ENCODE measurements at regions not wholly inside any gene's neighbourhood (a gene's known extent, or its start where the extent isn't known, plus 50 kb on each side); places are given as distances from the start of the nearest gene placed in this dataset.

DNA sequence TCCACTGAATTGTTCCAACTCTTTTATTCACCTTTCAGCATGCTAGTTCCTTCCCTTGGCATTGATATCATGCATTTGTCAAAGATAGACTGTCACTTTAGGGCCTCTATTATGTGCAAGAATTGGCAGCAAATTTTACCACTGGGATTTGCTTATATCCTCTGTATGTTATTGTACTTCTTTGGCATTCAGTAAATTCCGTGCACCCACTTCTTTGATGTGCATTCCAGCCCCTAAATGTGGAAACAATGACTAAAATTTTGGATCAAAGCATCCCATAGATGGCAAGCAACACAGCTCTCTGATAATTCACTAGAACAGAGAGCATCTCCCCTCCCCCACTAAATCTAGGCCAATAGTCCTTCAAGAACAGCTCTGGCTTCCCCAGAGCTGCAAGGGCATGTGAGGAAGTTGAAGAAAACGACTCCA lies 399.0 kb upstream of the HNRNPA3 start:
- H3K9me3 Mint-ChIP-seq, result no peaks in the 10 kb centered on the region
- H3K27me3 Mint-ChIP-seq, result peaks cover 2% of the 10 kb centered on the region
- no peaks in the 10 kb centered on the region for H3K36me3 Mint-ChIP-seq
- H3K27ac Mint-ChIP-seq, result no peak overlapping the region
- no peak overlapping the region for H3K4me3 Mint-ChIP-seq
- peaks cover 0 to 3% (median 0%) of the 10 kb centered on the region in 3 donors for H3K4me1 Mint-ChIP-seq

GRCh38 chr2:176814274-176814673 lies 398.3 kb upstream of the HNRNPA3 start:
- Mint-ChIP-seq H3K27me3 (peaks cover 2% of the 10 kb centered on the region), H3K4me3 (no peak overlapping the region), H3K9me3 (no peaks in the 10 kb centered on the region), H3K36me3 (no peaks in the 10 kb centered on the region), H3K4me1 (peaks cover 0 to 3% (median 0%) of the 10 kb centered on the region in 3 donors), H3K27ac (no peak overlapping the region)

GRCh38 chr2:176814740-176815367 lies 397.7 kb upstream of the HNRNPA3 start:
- H3K36me3 Mint-ChIP-seq, result no peaks in the 10 kb centered on the region
- peaks cover 2% of the 10 kb centered on the region for H3K27me3 Mint-ChIP-seq
- peak overlapping the region in 1 of 3 donors; percentile 0 for H3K27ac Mint-ChIP-seq
- peaks cover 0 to 3% (median 0%) of the 10 kb centered on the region in 3 donors for H3K4me1 Mint-ChIP-seq
- no peaks in the 10 kb centered on the region for H3K9me3 Mint-ChIP-seq
- no peak overlapping the region for H3K4me3 Mint-ChIP-seq

DNA sequence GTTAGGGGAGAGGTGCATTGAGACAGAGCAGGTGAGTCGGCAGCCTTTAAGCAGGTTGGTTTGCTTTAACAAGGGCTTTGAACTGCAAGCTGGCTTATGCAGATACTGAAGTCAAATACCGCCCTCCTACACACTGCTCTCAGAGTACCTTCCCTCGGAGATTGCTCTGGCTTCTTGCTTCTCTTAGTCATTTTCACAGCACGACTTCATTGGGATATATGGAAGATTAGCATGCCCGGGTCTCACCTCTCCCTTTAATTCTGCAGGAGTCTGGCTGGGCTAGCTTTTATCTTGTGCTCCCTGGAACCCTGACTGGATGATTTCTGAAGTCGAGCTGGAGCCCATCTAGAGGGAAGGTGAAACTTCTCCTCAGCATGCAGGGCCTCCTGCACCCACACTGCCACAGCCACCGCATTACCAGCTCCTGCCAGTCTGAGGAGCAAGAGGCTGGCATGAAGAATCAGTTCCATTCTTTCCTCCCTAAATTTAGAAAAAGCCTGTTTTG lies 395.5 kb upstream of the HNRNPA3 start:
- Mint-ChIP-seq H3K27me3 (peaks cover 3% of the 10 kb centered on the region), H3K9me3 (no peaks in the 10 kb centered on the region), H3K4me1 (peaks cover 0 to 3% (median 0%) of the 10 kb centered on the region in 3 donors), H3K4me3 (no peak overlapping the region), H3K36me3 (no peaks in the 10 kb centered on the region), H3K27ac (no peak overlapping the region)

GRCh38 chr2:176818076-176818475 lies 394.5 kb upstream of the HNRNPA3 start:
- Mint-ChIP-seq H3K4me3 (no peak overlapping the region), H3K27ac (no peak overlapping the region)

DNA sequence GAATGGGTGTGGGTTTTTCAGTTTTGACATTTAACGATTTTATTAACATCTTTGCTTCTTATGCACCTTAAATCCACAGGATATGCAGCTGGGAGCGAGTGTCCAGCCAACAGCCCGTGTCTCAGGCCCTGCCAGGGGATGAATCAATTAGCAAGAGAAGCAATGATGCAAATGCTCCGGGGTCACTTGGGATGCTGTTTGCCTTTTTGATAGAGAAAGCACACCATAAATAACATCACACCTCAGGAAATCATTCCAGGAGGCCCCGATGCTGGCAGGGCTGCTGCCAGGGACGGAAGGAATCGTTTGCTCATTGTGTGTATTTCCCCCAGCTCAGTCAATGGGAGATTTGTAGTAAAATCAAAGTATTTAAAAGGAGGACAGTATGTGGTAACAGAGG lies 394.0 kb upstream of the HNRNPA3 start:
- no peak overlapping the region for H3K27ac Mint-ChIP-seq
- H3K27me3 Mint-ChIP-seq, result peaks cover 6% of the 10 kb centered on the region
- no peak overlapping the region for H3K4me3 Mint-ChIP-seq
- H3K9me3 Mint-ChIP-seq, result no peaks in the 10 kb centered on the region
- no peaks in the 10 kb centered on the region for H3K36me3 Mint-ChIP-seq
- peaks cover 0 to 3% (median 0%) of the 10 kb centered on the region in 3 donors for H3K4me1 Mint-ChIP-seq

More at GRCh38 chr2:176818076-176818475, 394.5 kb upstream of the HNRNPA3 start:
- Mint-ChIP-seq H3K4me1 (peaks cover 0 to 3% (median 0%) of the 10 kb centered on the region in 3 donors), H3K27me3 (peaks cover 3% of the 10 kb centered on the region), H3K36me3 (no peaks in the 10 kb centered on the region), H3K9me3 (no peaks in the 10 kb centered on the region)

DNA sequence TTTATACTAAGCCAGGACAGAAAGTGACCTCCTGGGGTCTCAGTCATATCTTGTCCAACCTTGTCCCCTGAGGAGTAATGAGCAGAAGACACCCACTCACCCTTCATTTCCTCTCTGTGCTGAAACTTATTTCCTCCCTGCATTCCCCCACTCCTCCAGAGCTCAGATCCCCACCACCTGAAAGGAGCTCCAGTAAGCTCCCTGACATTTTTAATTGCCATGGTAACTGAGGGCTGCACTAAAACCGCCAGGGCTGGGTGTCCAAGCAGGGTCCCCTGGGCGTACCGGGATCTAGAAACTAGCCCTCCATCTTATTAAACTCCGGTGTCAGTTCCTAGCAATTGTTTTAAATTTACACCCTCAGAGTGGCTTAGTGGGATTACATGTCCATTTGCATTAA lies 393.3 kb upstream of the HNRNPA3 start:
- Mint-ChIP-seq H3K27ac (no peak overlapping the region), H3K4me3 (no peak overlapping the region)

GRCh38 chr2:176820371-176820932 lies 392.1 kb upstream of the HNRNPA3 start:
- no peak overlapping the region for H3K27ac Mint-ChIP-seq
- no peaks in the 10 kb centered on the region for H3K36me3 Mint-ChIP-seq
- no peaks in the 10 kb centered on the region for H3K4me1 Mint-ChIP-seq
- peaks cover 4% of the 10 kb centered on the region for H3K27me3 Mint-ChIP-seq
- H3K9me3 Mint-ChIP-seq, result no peaks in the 10 kb centered on the region
- no peak overlapping the region for H3K4me3 Mint-ChIP-seq

More for the DNA sequence above, 393.3 kb upstream of the HNRNPA3 start:
- Mint-ChIP-seq H3K27me3 (peaks cover 6% of the 10 kb centered on the region), H3K36me3 (no peaks in the 10 kb centered on the region), H3K4me1 (peaks cover 0 to 3% (median 0%) of the 10 kb centered on the region in 3 donors), H3K9me3 (no peaks in the 10 kb centered on the region)

- Mint-ChIP-seq H3K27ac (no peak overlapping the region), H3K4me1 (no peaks in the 10 kb centered on the region), H3K27me3 (peaks cover 4% of the 10 kb centered on the region), H3K9me3 (no peaks in the 10 kb centered on the region), H3K4me3 (no peak overlapping the region), H3K36me3 (no peaks in the 10 kb centered on the region)
Observed at GRCh38 chr2:176821350-176821749, 391.2 kb upstream of the HNRNPA3 start.

GRCh38 chr2:176822060-176822459 lies 390.5 kb upstream of the HNRNPA3 start:
- H3K9me3 Mint-ChIP-seq, result no peaks in the 10 kb centered on the region
- peaks cover 4% of the 10 kb centered on the region for H3K27me3 Mint-ChIP-seq
- no peak overlapping the region for H3K27ac Mint-ChIP-seq
- no peak overlapping the region for H3K4me3 Mint-ChIP-seq
- H3K4me1 Mint-ChIP-seq, result no peaks in the 10 kb centered on the region
- H3K36me3 Mint-ChIP-seq, result no peaks in the 10 kb centered on the region

DNA sequence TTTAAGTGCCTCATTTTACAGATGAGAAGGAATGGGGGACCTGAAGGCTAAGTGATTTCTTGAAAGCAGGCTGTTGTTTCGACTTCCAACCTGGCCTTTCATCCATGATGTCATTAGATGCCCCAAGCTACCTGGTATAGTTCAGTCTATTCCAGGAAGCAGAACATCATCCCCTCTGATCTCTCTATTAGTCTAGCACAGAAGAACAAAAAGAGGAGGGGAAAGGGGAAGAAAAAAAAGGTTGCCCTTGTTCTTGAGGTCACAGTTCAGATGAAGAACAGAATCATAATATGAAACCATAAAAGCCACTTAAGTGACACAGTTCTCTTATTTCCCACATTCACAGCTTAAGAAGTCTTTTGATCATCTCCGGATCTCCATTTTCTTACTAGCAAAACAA lies 386.2 kb upstream of the HNRNPA3 start:
- H3K27me3 Mint-ChIP-seq, result peaks cover 11% of the 10 kb centered on the region
- no peaks in the 10 kb centered on the region for H3K4me1 Mint-ChIP-seq
- H3K27ac Mint-ChIP-seq, result no peak overlapping the region
- no peaks in the 10 kb centered on the region for H3K9me3 Mint-ChIP-seq
- H3K36me3 Mint-ChIP-seq, result no peaks in the 10 kb centered on the region
- H3K4me3 Mint-ChIP-seq, result no peak overlapping the region

DNA sequence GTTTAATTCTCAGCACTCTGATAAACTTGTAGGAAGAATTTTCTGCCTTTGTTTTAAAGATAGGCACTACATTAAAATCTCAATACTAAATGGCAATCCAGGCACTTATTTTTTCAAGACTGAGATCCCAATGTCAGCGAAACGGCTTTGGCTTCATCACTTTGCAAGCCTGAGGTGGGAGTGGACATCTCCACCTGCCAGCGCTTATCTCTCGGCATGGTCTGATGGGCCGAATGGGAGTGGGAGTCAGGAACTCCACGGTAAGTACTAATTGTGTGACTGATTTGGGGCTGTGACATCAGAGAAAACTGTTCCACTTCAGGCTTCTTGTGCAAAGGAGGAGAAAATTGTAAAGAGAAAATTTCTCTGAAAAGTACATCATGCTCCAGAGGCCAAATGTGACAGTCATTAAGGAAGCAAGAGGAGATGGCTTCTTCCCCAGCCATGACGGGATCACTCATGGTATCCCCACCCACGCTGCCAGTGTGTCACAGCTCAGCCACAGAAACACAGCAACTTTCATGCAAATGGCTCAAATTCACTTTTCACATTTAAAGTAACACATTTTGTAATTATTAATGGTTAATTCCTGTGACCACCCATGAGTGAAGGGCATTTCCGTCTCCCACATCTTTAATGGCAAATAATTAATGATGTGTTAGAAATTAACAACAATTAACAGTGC lies 385.5 kb upstream of the HNRNPA3 start:
- no peaks in the 10 kb centered on the region for H3K36me3 Mint-ChIP-seq
- peaks cover 11% of the 10 kb centered on the region for H3K27me3 Mint-ChIP-seq
- no peak overlapping the region for H3K27ac Mint-ChIP-seq
- H3K4me3 Mint-ChIP-seq, result no peak overlapping the region
- no peaks in the 10 kb centered on the region for H3K4me1 Mint-ChIP-seq
- no peaks in the 10 kb centered on the region for H3K9me3 Mint-ChIP-seq

DNA sequence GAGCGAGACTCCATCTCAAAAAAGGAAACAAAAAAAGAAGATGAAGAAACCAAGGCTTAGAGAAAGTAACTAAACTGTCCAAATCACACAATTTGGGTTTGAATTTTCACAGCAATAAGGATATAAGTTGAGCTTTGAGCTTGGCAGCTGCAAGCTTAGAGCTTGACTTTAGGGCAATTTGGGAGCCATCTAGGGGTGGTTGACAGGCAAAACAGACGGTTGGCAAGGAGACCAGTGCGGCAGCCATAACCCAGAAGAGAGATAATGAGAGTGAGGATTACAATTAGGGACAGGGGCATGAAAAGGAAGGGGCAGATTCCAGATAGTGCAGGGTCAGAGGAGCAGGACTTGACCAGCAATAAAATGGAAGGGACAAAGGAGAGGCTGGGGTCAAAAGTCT lies 382.2 kb upstream of the HNRNPA3 start:
- H3K27me3 Mint-ChIP-seq, result peaks cover 10% of the 10 kb centered on the region
- peak overlapping the region in 1 of 3 donors; percentile 2 for H3K27ac Mint-ChIP-seq
- no peaks in the 10 kb centered on the region for H3K4me1 Mint-ChIP-seq
- H3K4me3 Mint-ChIP-seq, result no peak overlapping the region
- H3K36me3 Mint-ChIP-seq, result no peaks in the 10 kb centered on the region
- no peaks in the 10 kb centered on the region for H3K9me3 Mint-ChIP-seq

DNA sequence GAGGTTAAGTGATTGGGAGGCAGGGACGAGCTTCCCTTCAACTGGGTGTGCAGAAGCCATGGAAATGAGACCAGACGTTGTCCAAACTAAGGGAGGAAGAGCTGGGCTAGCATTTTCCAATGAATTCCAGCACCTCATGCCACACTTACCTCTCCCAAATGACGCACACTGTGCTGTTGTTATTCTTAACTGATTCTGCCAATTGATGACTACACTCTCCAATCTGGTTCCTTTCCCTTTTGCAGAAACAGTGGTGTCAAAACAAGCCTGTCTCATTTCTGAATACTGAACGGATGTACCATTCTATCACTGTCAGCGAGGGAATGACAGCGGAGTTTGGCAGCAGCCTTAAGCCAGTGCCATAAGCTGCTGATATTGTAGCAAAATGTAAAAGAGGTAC lies 380.5 kb upstream of the HNRNPA3 start:
- Mint-ChIP-seq H3K27ac (no peak overlapping the region), H3K9me3 (no peaks in the 10 kb centered on the region), H3K4me3 (no peak overlapping the region), H3K4me1 (no peaks in the 10 kb centered on the region), H3K36me3 (no peaks in the 10 kb centered on the region), H3K27me3 (peaks cover 13% of the 10 kb centered on the region)

DNA sequence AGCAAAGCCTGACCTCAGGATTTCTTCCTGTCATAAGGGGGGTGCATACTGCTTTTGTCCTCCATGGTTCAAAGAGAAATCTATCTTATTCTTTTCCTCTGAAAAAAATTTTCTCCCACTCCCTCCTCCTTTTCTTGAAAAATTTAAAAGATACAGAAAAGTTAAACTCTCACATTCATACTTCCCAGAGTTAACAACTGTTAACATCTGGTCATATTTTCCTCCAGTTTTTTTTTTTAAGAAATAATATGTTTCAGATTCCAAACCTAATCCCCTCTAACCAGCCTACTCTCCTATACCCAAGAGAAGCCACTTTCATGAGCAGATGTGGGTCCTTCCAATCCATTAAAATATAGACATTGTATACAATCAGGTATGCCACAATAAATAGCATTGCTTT lies 378.9 kb upstream of the HNRNPA3 start:
- no peak overlapping the region for H3K27ac Mint-ChIP-seq
- H3K4me3 Mint-ChIP-seq, result no peak overlapping the region
- H3K4me1 Mint-ChIP-seq, result no peaks in the 10 kb centered on the region
- H3K9me3 Mint-ChIP-seq, result no peaks in the 10 kb centered on the region
- H3K36me3 Mint-ChIP-seq, result no peaks in the 10 kb centered on the region
- H3K27me3 Mint-ChIP-seq, result peaks cover 16% of the 10 kb centered on the region

Measured in IgD-negative memory B cell (primary cell).